HepG2 (cell line): ENCODE measurements at regions not wholly inside any gene's neighbourhood (a gene's known extent, or its start where the extent isn't known, plus 50 kb on each side); places are given as distances from the start of the nearest gene placed in this dataset.

ENCODE experiments used
- ATAC-seq: fragments of 200-7000 bp; cut with Tn5 transposase; 3 replicates; pipeline ENCODE4 v1.9.1; 2020; ENCODE audit warnings: mild to moderate bottlenecking, moderate library complexity
- BruUV-seq: library from RNA; stranded (reverse); fragments of 400-500 nt; replicated peaks from 2 replicates; lab custom pipeline; 2021; lab: Mats Ljungman, UMichigan
- CTCF ChIA-PET: fragments of 300-600 bp; formaldehyde crosslinking; extraction: SDS; loops from one replicate; lab custom pipeline; 2021; ENCODE audit warnings: low total read pairs, inconsistent platforms, low intra/inter-chr PET ratio; lab: Yijun Ruan, JAX
- POLR2A ChIA-PET: fragments of 350-600 bp; sonication (Branson Sonifier 250); formaldehyde crosslinking; loops from one replicate; lab custom pipeline; 2020; ENCODE audit warnings: antibody characterized with exemption, inconsistent platforms; lab: Yijun Ruan, JAX
- DNase-seq: peaks from one replicate; pipeline ENCODE4 v3.0.0-alpha.2; 2015; ENCODE audit warnings: low spot score
- FAIRE-seq: peaks from 3 replicates; lab custom pipeline; 2011; peaks lifted over from hg19 to GRCh38; lab: Jason Lieb, UNC
- H2AFZ ChIP-seq: one replicate; pipeline ENCODE4 v1.6.1; 2011; ENCODE audit warnings: low read length, inconsistent platforms
- H3K27ac ChIP-seq: fragments of 300-600 bp; 3 replicates; pipeline ENCODE4 v1.8.0; 2011; ENCODE audit warnings: mixed run types, mild to moderate bottlenecking, mixed read lengths, low read length, inconsistent platforms; ENCODE audit not compliant: insufficient read depth; ENCODE audit errors: extremely low read length
- H3K27me3 ChIP-seq, 2 experiments: fragments of 200-600 bp in 1 of 2; 2 replicates in 1 of 2; 3 replicates in 1 of 2; pipeline versions ENCODE4 v1.6.0 to v1.8.0; 2011; ENCODE audit warnings: low read length in 2 of 2, mild to moderate bottlenecking in 2 of 2, moderate library complexity in 2 of 2, inconsistent platforms in 1 of 2; ENCODE audit not compliant: insufficient read depth in 2 of 2, control insufficient read depth in 1 of 2
- H3K36me3 ChIP-seq, 2 experiments: fragments of 200-600 bp in 1 of 2; replicated peaks in 1 of 2; 2 replicates in 1 of 2; 3 replicates in 1 of 2; pipeline versions ENCODE4 v1.5.1 to v1.8.0; 2011; ENCODE audit warnings: low read length in 2 of 2, inconsistent platforms in 1 of 2; ENCODE audit not compliant: insufficient read depth in 2 of 2, control insufficient read depth in 1 of 2
- H3K4me1 ChIP-seq: 2 replicates; pipeline ENCODE4 v1.5.1; 2012; ENCODE audit warnings: low read length, inconsistent platforms; ENCODE audit not compliant: insufficient read depth
- H3K4me2 ChIP-seq: 2 replicates; pipeline ENCODE4 v1.6.0; 2011; ENCODE audit warnings: low read depth, low read length, inconsistent platforms
- H3K4me3 ChIP-seq, 3 experiments: fragments of 200-600 bp in 1 of 3; sonication (generic), shearing (Covaris generic) in 1 of 3; replicated peaks in 1 of 3; 2 replicates each; pipeline ENCODE4 v1.5.1; 2011 to 2016; ENCODE audit warnings: low read length in 3 of 3, inconsistent platforms in 2 of 3, low read depth in 2 of 3, mild to moderate bottlenecking in 2 of 3, control low read depth in 1 of 3, mixed read lengths in 1 of 3; ENCODE audit not compliant: insufficient read depth in 1 of 3
- H3K79me2 ChIP-seq: one replicate; pipeline ENCODE4 v1.6.1; 2011; ENCODE audit warnings: low read length, inconsistent platforms; ENCODE audit not compliant: insufficient read depth
- H3K9ac ChIP-seq: 2 replicates; pipeline ENCODE4 v1.6.0; 2011; ENCODE audit warnings: mild to moderate bottlenecking, low read depth, low read length, inconsistent platforms; ENCODE audit not compliant: insufficient read depth
- H3K9me3 ChIP-seq: 2 replicates; pipeline ENCODE4 v1.5.1; 2012; ENCODE audit warnings: mild to moderate bottlenecking, low read length
- H4K20me1 ChIP-seq: 2 replicates; pipeline ENCODE4 v1.6.0; 2011; ENCODE audit warnings: inconsistent platforms, mild to moderate bottlenecking, low read length, moderate library complexity; ENCODE audit not compliant: insufficient read depth
- DMAP1 ChIP-seq: IDR thresholded peaks from 2 replicates; pipeline ENCODE4 v1.6.1; 2016
- GATAD2A ChIP-seq: IDR thresholded peaks from 2 replicates; pipeline ENCODE4 v1.6.1; 2016
- MAFK ChIP-seq, 2 experiments: IDR thresholded peaks in 1 of 2; conservative IDR thresholded peaks in 1 of 2; 2 replicates each; pipeline ENCODE4 v1.6.1; 2011; ENCODE audit warnings: improper control_type of control experiment in 2 of 2, low read length in 2 of 2
- MZF1 ChIP-seq: sonication (generic); formaldehyde crosslinking; IDR thresholded peaks from 2 replicates; pipeline ENCODE4 v1.8.1; 2023; ENCODE audit warnings: mild to moderate bottlenecking, missing genetic modification reagents, borderline replicate concordance
- PRMT3 ChIP-seq: sonication (generic); formaldehyde crosslinking; IDR thresholded peaks from 2 replicates; pipeline ENCODE4 v1.8.1; 2022; ENCODE audit warnings: low read depth, mild to moderate bottlenecking, moderate library complexity, missing genetic modification reagents, borderline replicate concordance
- ZBTB21 ChIP-seq: sonication (generic); formaldehyde crosslinking; IDR thresholded peaks from 2 replicates; pipeline ENCODE4 v1.4.0; 2020; ENCODE audit warnings: missing genetic modification reagents
- ZFYVE20 ChIP-seq: sonication (generic); formaldehyde crosslinking; IDR thresholded peaks from 2 replicates; pipeline ENCODE4 v1.8.0; 2023; ENCODE audit warnings: low read depth, mild to moderate bottlenecking, moderate library complexity, missing genetic modification reagents, borderline replicate concordance
- ZNF567 ChIP-seq: sonication (generic); formaldehyde crosslinking; IDR thresholded peaks from 2 replicates; pipeline ENCODE4 v1.8.1; 2023; ENCODE audit warnings: mild to moderate bottlenecking, missing genetic modification reagents, borderline replicate concordance
- WGBS: methylation state at CpG from one replicate; pipeline ENCODE4 v1.1.6; 2017; ENCODE audit warnings: low lambda C conversion rate; 5-methylcytosine and 5-hydroxymethylcytosine counted together
- in situ Hi-C: cut with HindIII; loops from 2 replicates; pipeline ENCODE4 v1.10.0; 2017; ENCODE audit warnings: low pct_unique_long_range_greater_than_20kb; ENCODE audit not compliant: extremely low pct_ligation_motif_present
- intact Hi-C: fragments of 100-400 bp; cut with micrococcal nuclease; formaldehyde crosslinking; loops from one replicate; pipeline ENCODE4 v1.10.0; 2022; ENCODE audit not compliant: unreplicated experiment
- TF ChIP-seq, protein P1 (sequence below): sonication (generic); formaldehyde crosslinking; IDR thresholded peaks from 2 replicates; pipeline ENCODE4 v1.4.0; 2020; ENCODE audit warnings: missing genetic modification reagents
- TF ChIP-seq, protein P2 (sequence below): sonication (generic); formaldehyde crosslinking; IDR thresholded peaks from 2 replicates; pipeline ENCODE4 v1.4.0; 2020; ENCODE audit warnings: missing genetic modification reagents, borderline replicate concordance

DNA sequence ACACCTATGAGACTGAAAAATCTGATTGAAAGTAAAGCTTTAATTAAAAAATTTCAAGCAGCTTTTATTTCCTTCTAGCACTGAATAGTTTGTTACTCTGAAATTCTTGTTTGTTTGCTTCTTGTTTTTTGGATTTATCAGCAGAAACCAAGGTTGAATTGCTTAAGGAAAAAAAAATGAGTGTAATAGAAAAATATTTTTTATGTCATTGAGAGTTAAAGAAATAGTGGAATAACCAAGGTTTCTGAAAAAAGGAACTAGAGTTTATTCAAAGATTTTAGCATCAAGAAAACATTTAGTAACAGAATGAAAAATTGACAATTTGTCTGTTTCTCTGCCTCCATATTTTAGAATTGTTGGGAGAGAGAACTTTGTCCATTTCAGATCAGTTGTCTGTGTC, 1852.2 kb downstream of the PCDH7 start (continued):
- TF ChIP-seq MAFK (conservative IDR thresholded peaks at IDR 0.05 in 1 of 2, IDR thresholded peaks at IDR 0.05 in 1 of 2; ENCODE audit: low read length in 2 of 2) (no peak), ZFYVE20 (CRISPR knock-in tag) (no peak), MZF1 (CRISPR knock-in tag) (no peak), ZBTB21 (CRISPR knock-in tag) (no peak), ZNF567 (CRISPR knock-in tag) (no peak), PRMT3 (CRISPR knock-in tag) (no peak), DMAP1 (CRISPR knock-in tag) (no peak)
- TF ChIP-seq, protein P1, sequence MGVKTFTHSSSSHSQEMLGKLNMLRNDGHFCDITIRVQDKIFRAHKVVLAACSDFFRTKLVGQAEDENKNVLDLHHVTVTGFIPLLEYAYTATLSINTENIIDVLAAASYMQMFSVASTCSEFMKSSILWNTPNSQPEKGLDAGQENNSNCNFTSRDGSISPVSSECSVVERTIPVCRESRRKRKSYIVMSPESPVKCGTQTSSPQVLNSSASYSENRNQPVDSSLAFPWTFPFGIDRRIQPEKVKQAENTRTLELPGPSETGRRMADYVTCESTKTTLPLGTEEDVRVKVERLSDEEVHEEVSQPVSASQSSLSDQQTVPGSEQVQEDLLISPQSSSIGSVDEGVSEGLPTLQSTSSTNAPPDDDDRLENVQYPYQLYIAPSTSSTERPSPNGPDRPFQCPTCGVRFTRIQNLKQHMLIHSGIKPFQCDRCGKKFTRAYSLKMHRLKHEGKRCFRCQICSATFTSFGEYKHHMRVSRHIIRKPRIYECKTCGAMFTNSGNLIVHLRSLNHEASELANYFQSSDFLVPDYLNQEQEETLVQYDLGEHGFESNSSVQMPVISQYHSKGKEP (CRISPR knock-in tag) = no peak
- TF ChIP-seq, protein P2, sequence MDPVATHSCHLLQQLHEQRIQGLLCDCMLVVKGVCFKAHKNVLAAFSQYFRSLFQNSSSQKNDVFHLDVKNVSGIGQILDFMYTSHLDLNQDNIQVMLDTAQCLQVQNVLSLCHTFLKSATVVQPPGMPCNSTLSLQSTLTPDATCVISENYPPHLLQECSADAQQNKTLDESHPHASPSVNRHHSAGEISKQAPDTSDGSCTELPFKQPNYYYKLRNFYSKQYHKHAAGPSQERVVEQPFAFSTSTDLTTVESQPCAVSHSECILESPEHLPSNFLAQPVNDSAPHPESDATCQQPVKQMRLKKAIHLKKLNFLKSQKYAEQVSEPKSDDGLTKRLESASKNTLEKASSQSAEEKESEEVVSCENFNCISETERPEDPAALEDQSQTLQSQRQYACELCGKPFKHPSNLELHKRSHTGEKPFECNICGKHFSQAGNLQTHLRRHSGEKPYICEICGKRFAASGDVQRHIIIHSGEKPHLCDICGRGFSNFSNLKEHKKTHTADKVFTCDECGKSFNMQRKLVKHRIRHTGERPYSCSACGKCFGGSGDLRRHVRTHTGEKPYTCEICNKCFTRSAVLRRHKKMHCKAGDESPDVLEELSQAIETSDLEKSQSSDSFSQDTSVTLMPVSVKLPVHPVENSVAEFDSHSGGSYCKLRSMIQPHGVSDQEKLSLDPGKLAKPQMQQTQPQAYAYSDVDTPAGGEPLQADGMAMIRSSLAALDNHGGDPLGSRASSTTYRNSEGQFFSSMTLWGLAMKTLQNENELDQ (CRISPR knock-in tag) = no peak

DNA sequence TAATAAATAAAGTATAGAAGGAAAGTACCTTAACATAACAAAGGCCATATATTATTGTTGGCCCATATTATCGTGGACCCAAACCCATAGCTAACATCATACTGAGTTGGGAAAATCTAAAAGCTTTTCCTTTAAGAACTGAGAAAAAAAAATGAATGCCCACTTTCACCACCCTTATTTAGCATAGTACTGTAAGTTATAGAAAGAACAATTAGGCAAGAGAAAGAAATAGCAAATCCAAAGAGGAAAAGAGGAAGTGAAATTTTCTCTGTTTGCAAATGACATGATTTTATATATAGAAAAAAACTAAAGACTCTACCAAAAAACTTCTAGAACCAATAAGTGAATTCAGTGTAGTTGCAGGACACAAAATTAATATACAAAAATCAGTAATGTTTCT, 1854.6 kb downstream of the PCDH7 start:
- BruUV-seq = no TSS peak
- Histone ChIP-seq H3K36me3 (no peaks in the 10 kb centered on the region), H3K27me3 (no peaks in the 10 kb centered on the region), H3K79me2 (no peaks in the 10 kb centered on the region), H4K20me1 (no peaks in the 10 kb centered on the region), H3K9me3 (no peaks in the 10 kb centered on the region), H3K4me2 (no peak overlapping the region), H3K9ac (no peak overlapping the region), H3K4me1 (no peaks in the 10 kb centered on the region), H2AFZ (no peak overlapping the region), H3K27ac (no peak overlapping the region), H3K4me3 (no peak overlapping the region)
- ChIA-PET POLR2A (no interaction called here), CTCF (no interaction called here)
- intact Hi-C loops = no loop called here
- no peak for FAIRE-seq
- 0% methylated on average over 1 of the region's 1 CpG for WGBS
- DNase-seq = no peak
- in situ Hi-C loops = no loop called here
- no peak for ATAC-seq
- no peak for TF ChIP-seq GATAD2A (CRISPR knock-in tag)
